ENCODE measurements at regions not wholly inside any gene's neighbourhood (a gene's known extent, or its start where the extent isn't known, plus 50 kb on each side); places are given as distances from the start of the nearest gene placed in this dataset.

DNA sequence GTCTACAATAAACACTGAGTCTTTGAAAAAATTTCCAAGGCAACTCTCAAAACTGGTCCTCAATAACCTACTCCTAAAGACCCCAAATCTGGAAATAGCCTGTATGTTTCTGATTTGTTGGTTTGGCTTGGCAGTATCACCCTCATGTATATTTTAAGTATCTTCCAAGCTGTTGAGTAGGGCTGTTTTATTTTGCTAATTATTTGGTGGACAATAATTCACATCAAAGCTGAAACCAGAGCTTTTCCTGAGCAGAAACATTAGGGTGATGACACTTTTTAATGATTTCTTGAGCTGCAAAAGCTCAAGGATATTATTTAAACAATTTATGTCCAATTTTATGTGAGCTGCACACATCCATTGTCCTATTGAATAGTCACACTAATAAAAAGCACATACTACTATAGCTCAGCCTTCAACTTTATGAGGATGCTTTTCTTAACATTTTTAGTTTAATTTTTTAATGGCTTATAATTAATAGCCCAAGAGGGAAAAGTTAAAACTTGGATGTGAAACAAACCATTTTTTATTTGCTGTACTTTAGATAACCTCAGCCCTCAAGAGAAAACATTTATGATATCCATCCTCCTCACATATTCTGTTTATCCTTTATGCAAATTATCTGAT is 393.1 kb downstream of the TAF11L14 start:
- TF ChIP-seq, protein P1, sequence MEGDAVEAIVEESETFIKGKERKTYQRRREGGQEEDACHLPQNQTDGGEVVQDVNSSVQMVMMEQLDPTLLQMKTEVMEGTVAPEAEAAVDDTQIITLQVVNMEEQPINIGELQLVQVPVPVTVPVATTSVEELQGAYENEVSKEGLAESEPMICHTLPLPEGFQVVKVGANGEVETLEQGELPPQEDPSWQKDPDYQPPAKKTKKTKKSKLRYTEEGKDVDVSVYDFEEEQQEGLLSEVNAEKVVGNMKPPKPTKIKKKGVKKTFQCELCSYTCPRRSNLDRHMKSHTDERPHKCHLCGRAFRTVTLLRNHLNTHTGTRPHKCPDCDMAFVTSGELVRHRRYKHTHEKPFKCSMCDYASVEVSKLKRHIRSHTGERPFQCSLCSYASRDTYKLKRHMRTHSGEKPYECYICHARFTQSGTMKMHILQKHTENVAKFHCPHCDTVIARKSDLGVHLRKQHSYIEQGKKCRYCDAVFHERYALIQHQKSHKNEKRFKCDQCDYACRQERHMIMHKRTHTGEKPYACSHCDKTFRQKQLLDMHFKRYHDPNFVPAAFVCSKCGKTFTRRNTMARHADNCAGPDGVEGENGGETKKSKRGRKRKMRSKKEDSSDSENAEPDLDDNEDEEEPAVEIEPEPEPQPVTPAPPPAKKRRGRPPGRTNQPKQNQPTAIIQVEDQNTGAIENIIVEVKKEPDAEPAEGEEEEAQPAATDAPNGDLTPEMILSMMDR (conservative IDR thresholded peaks at IDR 0.05 in 1 of 2, IDR thresholded peaks at IDR 0.05 in 1 of 2; ENCODE audit: extremely low read depth in 1 of 2, insufficient read depth in 1 of 2, low read depth in 1 of 2, low read length in 2 of 2), result no peak
- no peak for TF ChIP-seq EZH2 (IDR thresholded peaks at IDR 0.05; ENCODE audit: borderline replicate concordance, low read length)
